ENCODE measurements at regions not wholly inside any gene's neighbourhood (a gene's known extent, or its start where the extent isn't known, plus 50 kb on each side); places are given as distances from the start of the nearest gene placed in this dataset.

- DNase-seq: no peak
- H3K4me3 Mint-ChIP-seq (ENCODE audit: unreplicated experiment): no peak overlapping the region
- H3K9me3 Mint-ChIP-seq (ENCODE audit: unreplicated experiment): no peaks in the 10 kb centered on the region
- H3K4me1 Mint-ChIP-seq (ENCODE audit: low read depth, unreplicated experiment): peaks cover 4% of the 10 kb centered on the region
- no peak overlapping the region for H3K27ac Mint-ChIP-seq (ENCODE audit: unreplicated experiment)
- H3K27me3 Mint-ChIP-seq (ENCODE audit: unreplicated experiment): no peaks in the 10 kb centered on the region
- no peak for TF ChIP-seq CTCF (IDR thresholded peaks at IDR 0.05; ENCODE audit: partially characterized antibody, unreplicated experiment)
- H3K36me3 Mint-ChIP-seq (ENCODE audit: unreplicated experiment): no peaks in the 10 kb centered on the region
Measured at GRCh38 chr13:103757361-103757760, 691.1 kb upstream of the SLC10A2 start.

- Mint-ChIP-seq H3K27ac (ENCODE audit: unreplicated experiment) (no peak overlapping the region), H3K4me3 (ENCODE audit: unreplicated experiment) (no peak overlapping the region), H3K36me3 (ENCODE audit: unreplicated experiment) (no peaks in the 10 kb centered on the region), H3K9me3 (ENCODE audit: unreplicated experiment) (no peaks in the 10 kb centered on the region), H3K4me1 (ENCODE audit: low read depth, unreplicated experiment) (peaks cover 4% of the 10 kb centered on the region), H3K27me3 (ENCODE audit: unreplicated experiment) (no peaks in the 10 kb centered on the region)
- no peak for TF ChIP-seq CTCF (IDR thresholded peaks at IDR 0.05; ENCODE audit: partially characterized antibody, unreplicated experiment)
- no peak for DNase-seq
Measured at GRCh38 chr13:103754783-103755182, 688.6 kb upstream of the SLC10A2 start.

- Mint-ChIP-seq H3K9me3 (ENCODE audit: unreplicated experiment) (no peaks in the 10 kb centered on the region), H3K36me3 (ENCODE audit: unreplicated experiment) (no peaks in the 10 kb centered on the region), H3K4me1 (ENCODE audit: low read depth, unreplicated experiment) (no peaks in the 10 kb centered on the region), H3K27me3 (ENCODE audit: unreplicated experiment) (peaks cover 2% of the 10 kb centered on the region), H3K27ac (ENCODE audit: unreplicated experiment) (no peak overlapping the region), H3K4me3 (ENCODE audit: unreplicated experiment) (no peak overlapping the region)
- no peak for DNase-seq
- no peak for TF ChIP-seq CTCF (IDR thresholded peaks at IDR 0.05; ENCODE audit: partially characterized antibody, unreplicated experiment)
Measured at GRCh38 chr13:103734837-103735236, 668.6 kb upstream of the SLC10A2 start.

GRCh38 chr13:103731959-103732358, 665.7 kb upstream of the SLC10A2 start:
- DNase-seq: no peak
- Mint-ChIP-seq H3K36me3 (ENCODE audit: unreplicated experiment) (no peaks in the 10 kb centered on the region), H3K27me3 (ENCODE audit: unreplicated experiment) (peaks cover 2% of the 10 kb centered on the region), H3K9me3 (ENCODE audit: unreplicated experiment) (no peaks in the 10 kb centered on the region), H3K4me3 (ENCODE audit: unreplicated experiment) (no peak overlapping the region), H3K4me1 (ENCODE audit: low read depth, unreplicated experiment) (no peaks in the 10 kb centered on the region), H3K27ac (ENCODE audit: unreplicated experiment) (no peak overlapping the region)
- TF ChIP-seq CTCF (IDR thresholded peaks at IDR 0.05; ENCODE audit: partially characterized antibody, unreplicated experiment): no peak

GRCh38 chr13:103730407-103730806, 664.2 kb upstream of the SLC10A2 start:
- Mint-ChIP-seq H3K4me1 (ENCODE audit: low read depth, unreplicated experiment) (no peaks in the 10 kb centered on the region), H3K9me3 (ENCODE audit: unreplicated experiment) (no peaks in the 10 kb centered on the region), H3K27ac (ENCODE audit: unreplicated experiment) (no peak overlapping the region), H3K36me3 (ENCODE audit: unreplicated experiment) (no peaks in the 10 kb centered on the region), H3K4me3 (ENCODE audit: unreplicated experiment) (no peak overlapping the region), H3K27me3 (ENCODE audit: unreplicated experiment) (peaks cover 2% of the 10 kb centered on the region)
- TF ChIP-seq CTCF (IDR thresholded peaks at IDR 0.05; ENCODE audit: partially characterized antibody, unreplicated experiment): no peak
- DNase-seq: no peak
